ENCODE measurements at regions not wholly inside any gene's neighbourhood (a gene's known extent, or its start where the extent isn't known, plus 50 kb on each side); places are given as distances from the start of the nearest gene placed in this dataset.
"Not testable (repeated sequence)": the region's sequence is repeated elsewhere in the genome, so short reads cannot be mapped to it uniquely, and the experiment has no call there.

DNA sequence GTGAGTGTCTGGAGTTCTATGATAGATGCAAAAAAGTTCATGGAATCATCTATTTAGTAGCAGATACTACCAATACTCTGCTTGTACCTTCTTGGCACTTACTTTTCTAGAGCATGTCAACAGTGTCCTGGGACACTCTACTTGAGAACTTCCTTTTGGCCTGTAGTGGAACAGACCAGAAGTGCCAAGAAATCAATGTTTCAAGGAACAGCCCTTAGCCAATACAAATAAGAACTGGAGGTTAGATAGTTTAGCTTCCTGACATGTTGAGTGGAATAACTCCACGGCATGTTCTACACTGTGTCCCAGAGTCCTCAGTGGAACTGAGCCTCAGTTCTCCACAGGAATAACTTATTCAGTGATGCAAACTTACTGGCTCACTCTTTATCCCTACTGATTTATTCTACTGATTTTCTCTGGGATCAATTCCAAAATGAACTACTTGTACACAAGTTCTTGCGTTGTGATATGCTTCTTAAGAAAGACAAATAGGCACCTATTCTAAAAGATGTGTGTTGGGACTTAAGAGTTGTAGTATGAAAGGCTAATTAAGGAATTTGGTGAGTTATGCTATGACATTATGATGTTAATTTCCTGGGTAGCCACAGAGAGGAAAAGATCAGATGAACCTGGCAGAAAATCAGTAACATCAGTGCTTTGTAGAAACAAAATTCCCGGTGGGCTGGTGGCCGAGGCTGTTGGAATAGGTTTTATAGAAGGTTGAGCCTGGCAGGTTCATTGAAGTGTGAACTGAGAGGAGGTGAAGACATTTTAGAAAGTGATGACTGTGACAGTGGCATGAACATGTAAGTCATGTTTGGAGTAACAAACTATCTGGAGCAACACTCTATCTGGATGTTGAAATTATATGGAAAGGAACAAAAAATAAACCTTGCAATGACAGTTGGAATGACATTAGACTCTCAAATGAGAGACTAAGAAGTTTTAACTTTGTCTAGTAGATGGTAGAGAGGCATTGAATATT lies 101.8 kb upstream of the RBMS3 start:
- no peak for DNase-seq (ENCODE audit: low read depth in 2 of 2, low spot score in 1 of 2)

DNA sequence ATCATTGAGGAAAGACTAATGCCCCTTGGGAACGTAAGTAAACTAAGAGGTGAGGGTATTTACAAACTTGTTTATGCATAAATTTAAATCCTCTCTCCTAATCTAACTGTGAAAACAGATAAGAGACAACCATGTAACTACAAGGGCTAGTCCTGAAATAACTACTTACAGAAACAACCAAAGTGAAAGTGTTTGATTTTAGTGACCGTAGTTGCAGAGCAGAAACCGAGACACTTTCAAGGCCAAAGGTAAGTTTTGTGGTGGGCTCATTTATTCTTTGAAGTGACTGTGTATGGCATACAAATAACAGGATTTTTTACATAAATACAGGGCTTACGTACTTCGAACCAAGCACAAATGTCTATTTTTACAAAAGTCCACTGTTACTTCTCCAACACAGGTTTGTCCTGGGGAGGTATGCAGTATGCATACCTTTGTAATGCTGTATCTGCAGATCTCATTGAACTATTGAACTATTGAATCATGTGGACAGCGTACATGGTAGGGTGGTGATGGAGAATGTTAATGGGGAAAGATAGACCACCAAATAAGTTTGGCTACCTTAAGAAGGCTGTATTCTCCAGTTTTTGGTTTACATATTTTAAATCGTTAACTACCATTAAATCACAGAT lies 99.6 kb upstream of the RBMS3 start:
- DNase-seq (ENCODE audit: low read depth in 2 of 2, low spot score in 1 of 2) = no peak

DNA sequence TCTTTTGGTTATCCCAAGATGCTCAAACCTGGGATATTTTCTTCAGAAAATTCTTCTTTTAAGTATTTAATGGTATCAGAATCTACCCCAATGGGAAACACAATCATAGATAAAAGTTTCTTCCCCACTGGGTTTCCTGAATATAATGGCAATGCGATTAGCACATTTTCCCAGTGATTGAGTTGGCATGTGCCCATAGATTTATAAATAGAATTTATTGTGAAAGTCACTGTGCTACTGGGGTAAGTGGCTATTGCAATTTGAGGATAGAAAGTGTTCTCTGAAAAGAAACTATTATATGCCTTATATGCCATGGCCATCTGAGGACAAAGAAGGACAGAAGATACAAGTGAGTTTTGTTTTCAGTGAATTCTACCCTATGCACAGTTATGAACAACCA lies 99.0 kb upstream of the RBMS3 start:
- DNase-seq (ENCODE audit: low read depth in 2 of 2, low spot score in 1 of 2) = no peak

DNA sequence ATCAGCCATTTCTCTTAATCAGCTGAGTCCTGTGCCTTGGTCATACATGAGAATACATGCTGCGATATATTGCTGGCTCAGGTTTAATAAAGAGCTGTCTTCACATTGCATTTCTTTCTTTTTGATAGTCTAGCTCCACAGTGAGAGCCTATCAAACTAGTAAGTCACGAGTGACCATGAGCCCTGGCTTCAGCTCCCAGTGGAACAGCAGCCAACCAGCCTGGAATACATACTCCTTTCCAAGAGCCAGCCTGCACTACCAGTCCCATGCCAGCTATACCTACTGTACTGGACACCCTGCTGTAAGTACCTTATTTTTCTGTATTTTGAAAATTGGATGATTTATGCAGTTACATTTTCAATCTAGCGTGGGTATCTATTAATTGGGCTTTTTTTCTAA lies 98.0 kb upstream of the RBMS3 start:
- DNase-seq (ENCODE audit: low read depth in 2 of 2, low spot score in 1 of 2) = not testable (repeated sequence)

DNA sequence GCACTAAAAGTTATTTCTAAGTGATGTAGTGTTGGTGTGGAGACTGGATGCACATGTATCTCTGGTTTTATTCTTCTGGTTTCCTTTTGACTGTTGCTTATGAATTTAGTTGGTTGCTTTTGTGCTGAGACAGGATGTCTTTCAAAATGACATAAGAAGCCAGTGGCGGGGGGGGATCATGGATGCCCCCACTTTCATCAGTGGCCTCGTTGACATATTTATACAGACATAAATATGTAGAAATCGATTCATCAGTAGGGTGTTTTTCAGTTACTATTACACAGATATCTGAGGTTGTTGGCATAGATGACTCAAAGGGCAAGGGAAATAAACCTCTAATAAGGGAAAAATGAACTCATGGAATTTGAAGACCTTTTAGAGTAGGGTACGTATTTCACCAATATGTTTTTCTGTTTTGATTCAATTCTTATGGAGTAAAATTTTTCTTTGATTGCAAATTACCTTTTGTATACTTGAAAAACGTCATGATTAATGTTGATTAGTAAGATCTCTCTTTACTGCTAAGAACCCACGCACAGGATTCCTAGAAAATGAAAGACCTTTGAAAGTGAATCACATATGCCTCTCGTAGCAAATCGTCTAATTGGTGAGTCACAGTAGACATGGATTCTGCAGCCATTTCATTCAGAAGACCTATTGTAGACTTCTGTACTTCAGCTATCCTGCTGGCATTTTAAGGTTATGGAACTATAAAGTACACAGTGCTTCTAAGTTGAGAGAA lies 97.4 kb upstream of the RBMS3 start:
- no peak for DNase-seq (ENCODE audit: low read depth in 2 of 2, low spot score in 1 of 2)

DNA sequence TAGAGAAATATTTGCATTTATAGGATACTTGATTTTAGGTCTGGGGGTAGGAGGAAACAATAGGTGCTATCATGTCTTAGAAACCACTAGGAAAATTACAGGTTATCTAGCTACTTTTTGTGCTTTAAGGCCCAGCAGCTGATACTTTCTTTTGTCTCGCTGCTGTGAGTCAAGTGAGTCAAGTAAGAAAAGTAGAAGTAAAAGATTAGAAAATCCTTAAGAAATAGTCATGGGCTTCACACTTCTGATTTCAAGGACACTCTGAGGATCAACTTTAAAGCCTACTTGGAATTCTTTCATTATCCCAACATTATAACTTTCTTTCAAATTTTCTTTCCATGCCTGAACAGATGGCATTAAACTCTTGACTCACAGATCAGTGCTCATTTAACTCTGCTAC lies 95.2 kb upstream of the RBMS3 start:
- no peak for DNase-seq (ENCODE audit: low read depth in 2 of 2, low spot score in 1 of 2)

DNA sequence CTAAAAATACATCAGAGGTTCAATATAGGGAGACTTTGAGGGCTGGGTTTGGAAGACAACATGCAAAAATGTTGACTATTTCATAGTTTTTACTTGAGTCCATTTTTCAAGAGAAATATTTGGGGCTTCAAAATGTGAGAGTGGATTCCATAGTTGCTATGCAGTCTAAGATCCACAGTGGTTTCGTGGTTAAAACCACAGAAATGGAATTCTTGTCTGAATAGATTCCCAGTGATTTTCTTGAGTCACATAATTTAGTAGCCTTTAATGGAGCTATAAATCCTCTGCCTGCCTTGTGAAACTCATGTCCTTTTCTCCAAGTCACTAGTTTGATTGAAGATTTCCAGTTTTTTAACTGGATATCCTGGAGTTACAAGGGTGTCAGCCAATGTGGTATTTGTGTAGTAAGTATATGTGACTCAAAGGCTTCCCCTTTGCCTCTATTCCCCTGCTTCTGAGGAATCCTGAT lies 94.7 kb upstream of the RBMS3 start:
- no peak for DNase-seq (ENCODE audit: low read depth in 2 of 2, low spot score in 1 of 2)

DNA sequence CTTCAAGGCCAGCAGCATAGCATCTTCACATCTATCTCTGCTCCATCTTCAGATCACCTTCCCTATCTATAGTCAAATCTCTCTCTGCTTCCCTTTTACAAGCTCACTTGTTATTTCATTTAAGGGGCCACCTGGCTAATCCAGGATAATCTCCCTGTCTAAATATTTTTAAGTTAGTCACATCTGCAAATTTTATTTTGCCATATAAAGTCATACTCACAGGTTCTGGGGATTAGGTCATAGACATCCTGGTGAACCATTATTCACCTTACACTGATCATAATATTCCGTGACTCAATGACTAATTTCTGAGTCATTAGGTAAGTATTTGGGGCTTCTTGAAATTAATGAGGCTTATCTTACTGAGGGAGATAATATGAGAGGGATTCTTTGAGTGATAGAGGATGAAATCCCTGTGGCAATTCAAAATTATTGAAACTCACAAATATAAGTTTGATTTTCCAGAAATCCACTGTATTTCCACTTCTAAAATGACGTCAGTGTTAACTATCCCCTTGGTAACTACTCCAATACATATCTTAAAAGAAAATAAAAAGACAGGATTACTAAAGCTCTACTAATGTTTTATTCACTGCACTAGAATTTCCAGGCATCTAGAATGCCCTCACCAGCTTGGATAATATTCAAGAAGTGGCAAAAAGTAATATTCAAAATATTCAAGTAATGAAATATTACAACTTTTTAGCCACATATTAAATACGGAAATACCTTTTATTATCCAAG lies 93.7 kb upstream of the RBMS3 start:
- no peak for DNase-seq (ENCODE audit: low read depth in 2 of 2, low spot score in 1 of 2)

DNA sequence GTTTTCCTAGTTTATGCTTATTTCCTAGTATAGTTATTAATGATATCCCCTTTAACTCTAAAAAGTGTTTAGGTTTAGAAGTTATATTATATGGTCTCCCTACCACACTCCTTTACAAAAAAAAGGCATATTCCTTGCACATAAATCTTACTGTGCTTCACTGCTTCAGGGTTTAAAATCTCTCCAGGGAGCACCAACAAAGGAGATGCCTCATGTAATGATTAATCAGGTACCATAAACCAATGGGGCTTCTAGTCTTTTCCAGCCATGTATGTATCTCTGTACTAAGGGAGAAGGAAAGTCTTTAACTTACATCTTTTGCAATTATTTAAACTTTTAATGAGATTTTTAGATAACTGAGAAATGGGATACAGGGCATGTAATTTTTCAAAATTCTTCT lies 91.5 kb upstream of the RBMS3 start:
- no peak for DNase-seq (ENCODE audit: low read depth in 2 of 2, low spot score in 1 of 2)

DNA sequence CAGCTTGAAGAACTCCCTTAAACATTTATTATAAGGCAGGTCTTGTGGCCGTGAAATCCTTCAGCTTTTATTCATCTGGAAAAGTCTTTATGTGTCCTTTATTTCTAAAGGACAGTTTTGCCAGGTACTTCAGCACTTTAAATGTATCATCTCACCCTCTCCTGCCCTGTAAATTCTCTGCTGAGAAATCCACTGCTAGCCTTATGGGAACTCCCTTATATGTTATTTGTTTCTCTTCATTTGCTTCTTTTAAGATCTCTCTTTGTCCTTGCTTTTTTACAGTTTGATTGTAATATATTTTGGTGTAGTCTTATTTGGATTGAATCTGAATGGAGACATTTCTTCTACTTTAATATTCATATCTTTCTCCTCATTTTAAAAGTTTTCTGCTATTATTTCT lies 86.7 kb upstream of the RBMS3 start:
- no peak for DNase-seq (ENCODE audit: low read depth in 2 of 2, low spot score in 1 of 2)

DNA sequence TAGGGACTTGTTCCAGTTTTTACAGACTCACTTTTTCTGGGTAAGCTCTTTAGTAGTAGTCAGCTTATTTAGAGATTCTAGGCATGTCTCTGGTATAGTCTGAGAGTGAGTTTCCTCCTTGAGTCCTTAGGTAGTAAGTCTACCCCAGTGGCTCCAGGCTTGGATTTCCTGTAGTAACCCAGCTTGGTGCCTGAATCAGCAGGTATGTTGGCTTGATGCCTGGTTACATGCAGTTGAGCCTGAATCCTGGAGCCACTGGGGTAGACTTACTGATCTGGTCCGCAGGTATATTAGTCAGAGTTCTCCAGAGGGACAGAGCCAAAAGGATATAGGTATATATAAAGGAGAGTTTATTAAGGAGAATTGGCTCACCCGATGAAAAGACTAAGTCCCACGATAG lies 85.8 kb upstream of the RBMS3 start:
- no peak for DNase-seq (ENCODE audit: low read depth in 2 of 2, low spot score in 1 of 2)

DNA sequence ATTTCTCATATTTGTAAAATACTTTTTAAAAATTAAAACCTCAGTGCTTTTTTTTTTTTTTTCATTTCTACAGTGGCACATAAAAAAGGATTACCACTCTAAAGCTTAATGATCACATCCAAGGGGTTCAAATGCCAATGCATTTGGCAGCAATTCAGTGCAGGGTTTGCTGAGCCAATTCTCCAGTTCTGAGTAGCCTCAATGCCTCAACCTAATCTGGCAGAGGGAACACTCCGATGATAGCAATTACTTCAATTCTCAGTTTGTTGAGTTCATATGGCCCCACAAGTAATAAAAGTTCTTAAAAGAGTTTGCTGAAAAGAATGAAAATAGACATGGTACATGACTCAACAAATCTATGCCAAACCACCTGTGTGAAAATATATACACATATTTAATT lies 79.3 kb upstream of the RBMS3 start:
- no peak for DNase-seq (ENCODE audit: low read depth in 2 of 2, low spot score in 1 of 2)

DNA sequence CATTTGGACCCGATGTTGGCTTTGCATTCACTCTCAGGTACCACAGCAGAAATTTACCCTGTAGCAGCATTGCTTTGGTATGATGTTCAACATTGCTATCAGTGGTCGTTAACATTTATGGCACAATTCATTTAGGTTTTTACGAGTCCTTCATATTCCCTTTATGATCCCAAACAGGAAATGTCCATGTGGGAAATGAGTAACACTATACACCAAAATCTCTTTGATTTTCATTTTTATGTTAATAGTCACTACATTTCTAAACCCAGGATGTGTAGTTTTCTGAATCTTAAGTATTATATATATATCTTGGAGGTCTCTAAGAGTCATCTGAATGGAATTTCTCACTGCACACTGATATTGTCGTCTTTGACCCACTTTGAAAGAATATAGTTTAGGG lies 78.5 kb upstream of the RBMS3 start:
- DNase-seq (ENCODE audit: low read depth in 2 of 2, low spot score in 1 of 2) = no peak

DNA sequence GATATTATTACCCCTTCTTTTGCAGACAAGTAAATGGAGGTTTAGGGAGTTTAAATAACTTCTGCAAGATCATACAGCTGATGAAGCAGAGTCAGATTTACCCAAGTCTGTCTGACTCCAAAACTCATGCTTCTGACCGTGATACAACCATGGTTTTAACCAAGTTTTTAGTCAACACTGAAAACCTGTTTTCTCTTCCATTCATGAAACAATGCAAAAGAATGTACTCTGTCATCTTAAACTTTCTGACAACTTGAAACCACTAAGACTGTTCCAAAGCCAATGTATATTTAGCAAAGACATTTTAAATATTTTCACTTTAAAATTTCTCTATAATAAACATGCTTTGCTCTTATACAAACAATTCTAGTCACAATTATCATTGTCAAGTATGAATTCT lies 77.0 kb upstream of the RBMS3 start:
- no peak for DNase-seq (ENCODE audit: low read depth in 2 of 2, low spot score in 1 of 2)

DNA sequence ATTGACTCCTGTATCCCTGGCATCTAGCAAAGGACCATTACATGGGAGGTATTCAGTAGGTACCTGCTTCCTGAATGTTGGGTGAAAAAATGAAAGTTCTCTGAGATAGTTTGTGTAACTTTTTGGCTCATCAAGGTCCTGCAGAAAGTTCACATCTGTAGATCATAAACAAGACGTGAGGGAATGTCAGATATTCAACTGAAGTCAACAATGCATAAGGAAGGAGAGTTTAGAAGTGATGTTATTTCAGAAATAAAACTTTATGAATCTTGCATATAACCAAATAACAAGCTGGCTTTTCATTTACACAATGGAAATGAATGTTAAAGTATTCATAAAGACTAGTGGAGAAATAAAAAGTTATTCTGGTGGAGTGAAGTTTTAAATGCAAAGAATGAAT lies 73.4 kb upstream of the RBMS3 start:
- no peak for DNase-seq (ENCODE audit: low read depth in 2 of 2, low spot score in 1 of 2)

DNA sequence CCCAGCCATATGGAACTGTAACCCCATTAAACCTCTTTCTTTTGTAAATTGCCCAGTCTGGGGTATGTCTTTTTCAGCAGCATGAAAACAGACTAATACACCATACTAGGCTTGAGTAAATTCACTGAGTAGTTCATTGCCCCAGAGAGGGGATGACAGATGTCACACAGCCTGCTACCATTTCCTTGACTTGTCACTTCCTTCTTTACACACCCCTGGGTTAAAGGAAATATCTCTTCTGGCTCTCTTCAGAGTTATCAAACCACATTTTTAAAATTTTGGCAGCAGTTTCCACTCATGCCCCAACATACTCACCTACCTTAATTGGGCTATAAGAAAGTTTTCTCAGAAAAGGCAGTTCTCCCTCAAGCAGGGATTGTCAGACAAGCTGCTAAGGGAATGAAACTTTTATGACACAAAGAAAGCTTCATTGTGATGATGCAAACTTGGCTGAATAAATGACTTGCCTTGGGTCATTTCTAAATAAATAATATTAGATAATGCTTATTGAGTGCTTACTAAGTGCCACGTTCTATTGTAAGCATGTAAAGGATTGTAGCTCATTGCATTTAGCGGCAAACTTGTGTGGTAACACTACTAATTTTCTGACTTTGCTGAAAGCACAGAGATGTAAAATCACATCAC lies 68.0 kb upstream of the RBMS3 start:
- no peak for DNase-seq (ENCODE audit: low read depth in 2 of 2, low spot score in 1 of 2)

DNA sequence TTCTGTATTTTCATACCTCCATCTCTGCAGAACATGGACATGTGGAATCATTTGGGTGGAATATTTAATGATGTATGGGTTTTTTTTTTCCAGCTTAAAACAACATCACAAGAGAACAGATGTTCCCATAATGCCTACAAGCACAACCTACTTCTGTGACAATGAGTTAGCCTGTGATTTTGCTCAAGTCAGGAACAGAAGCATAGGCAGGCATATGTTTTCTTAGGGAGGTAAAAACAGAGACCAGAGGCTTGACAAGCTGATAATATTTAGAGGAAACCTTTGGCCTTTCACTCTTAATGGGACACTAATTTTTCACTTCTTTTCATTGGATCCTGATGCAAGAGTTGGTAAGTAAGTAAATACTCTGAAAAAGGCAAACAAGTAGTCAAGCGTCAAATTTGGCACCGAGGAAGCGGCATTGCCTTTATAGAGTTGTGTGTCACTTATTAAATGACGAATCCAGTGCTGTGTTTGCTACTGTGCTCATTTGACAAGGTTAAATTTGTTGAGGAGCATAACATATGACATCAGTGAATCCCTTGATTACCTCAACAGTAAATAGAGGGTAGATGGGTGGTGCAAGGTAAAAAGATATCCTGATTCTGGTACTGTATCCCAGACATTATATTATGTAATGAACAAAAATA lies 66.7 kb upstream of the RBMS3 start:
- DNase-seq (ENCODE audit: low read depth in 2 of 2, low spot score in 1 of 2) = no peak

DNA sequence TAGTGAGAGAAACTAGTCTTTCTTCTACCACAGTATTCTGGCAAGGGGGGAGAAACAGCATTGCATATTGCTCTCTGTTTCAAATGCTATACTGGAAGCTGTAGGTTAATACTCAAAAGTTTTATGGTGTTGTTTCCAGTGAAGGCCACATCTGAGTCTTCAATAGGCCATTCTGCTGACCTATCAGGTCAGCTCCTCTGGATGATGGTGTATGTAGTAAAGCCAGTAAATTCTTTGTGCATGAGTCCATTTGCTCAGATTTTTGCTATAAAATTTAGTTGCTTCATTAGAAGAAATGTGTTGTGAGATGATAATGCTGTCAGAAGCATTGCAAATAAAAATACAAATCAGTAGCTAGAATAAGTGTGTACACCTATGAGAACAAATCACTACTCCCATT lies 64.9 kb upstream of the RBMS3 start:
- no peak for DNase-seq (ENCODE audit: low read depth in 2 of 2, low spot score in 1 of 2)

DNA sequence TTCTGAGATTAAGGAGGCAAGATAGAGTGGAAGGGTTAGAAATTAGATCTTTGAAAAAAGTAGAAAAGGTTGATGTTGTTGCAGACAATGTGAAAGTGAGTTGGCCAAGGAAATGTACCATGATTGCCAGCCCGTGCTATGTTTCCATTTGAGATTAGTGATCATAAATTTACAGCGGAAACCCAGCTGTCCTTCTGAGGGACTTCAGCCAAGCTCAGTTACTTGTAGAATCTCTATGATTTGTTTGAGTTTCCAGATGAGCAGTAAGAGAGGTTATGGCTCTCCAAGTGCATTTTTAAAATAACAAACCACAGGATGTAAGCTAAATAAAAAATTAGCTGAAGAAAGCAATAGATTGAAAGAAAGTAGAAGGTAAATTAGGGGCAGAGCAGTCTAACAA lies 54.2 kb upstream of the RBMS3 start:
- no peak for DNase-seq (ENCODE audit: low read depth in 2 of 2, low spot score in 1 of 2)

DNA sequence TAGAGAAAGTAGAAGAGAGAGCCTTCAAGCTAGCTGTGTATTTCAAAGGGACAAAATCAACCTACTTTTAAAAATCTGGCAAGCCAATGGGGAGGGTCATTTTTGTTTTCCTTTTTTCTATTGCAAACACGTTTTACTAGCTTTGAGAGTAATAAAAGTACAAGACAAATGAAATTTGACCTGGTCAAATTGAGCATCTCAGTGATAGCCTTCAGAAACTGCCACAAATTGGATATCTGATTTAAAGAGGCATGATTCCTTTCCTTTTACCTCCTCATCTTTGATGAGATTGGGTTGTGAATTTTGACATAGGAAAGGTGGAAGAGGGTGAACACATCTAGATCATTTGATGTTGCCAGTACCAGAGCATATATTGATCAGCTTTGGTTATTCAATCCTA lies 53.6 kb upstream of the RBMS3 start:
- no peak for DNase-seq (ENCODE audit: low read depth in 2 of 2, low spot score in 1 of 2)
